ENCODE measurements at regions not wholly inside any gene's neighbourhood (a gene's known extent, or its start where the extent isn't known, plus 50 kb on each side); places are given as distances from the start of the nearest gene placed in this dataset.

DNA sequence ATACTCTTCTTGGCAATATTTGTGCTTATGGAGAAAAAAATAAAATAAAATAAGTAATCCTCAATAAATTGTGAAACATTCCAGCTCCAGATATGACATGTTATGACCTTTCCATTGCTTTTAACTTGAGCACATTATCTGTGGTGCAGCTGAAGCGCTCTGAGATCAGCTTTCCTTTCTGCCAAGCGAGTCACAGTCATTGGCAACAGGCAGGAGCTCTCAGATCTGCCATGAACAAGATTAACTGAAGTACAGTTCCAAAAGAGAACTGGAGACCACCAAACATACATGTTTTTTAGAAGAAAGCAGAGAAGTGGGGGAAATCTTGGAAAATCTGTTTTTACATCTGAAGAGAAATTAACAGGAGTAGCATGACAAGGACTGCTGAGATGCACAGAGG lies 89.2 kb upstream of the DSCAM start:
- DNase-seq (ENCODE audit: low read depth, low spot score), result no peak
- Mint-ChIP-seq H3K27me3 (ENCODE audit: low read depth) (peaks cover 4% of the 10 kb centered on the region), H3K4me1 (no peaks in the 10 kb centered on the region), H3K4me3 (no peak overlapping the region), H3K9me3 (peaks cover 6% of the 10 kb centered on the region), H3K36me3 (ENCODE audit: low read depth) (no peaks in the 10 kb centered on the region), H3K27ac (ENCODE audit: unreplicated experiment) (no peak overlapping the region)
- TF ChIP-seq, protein P1, sequence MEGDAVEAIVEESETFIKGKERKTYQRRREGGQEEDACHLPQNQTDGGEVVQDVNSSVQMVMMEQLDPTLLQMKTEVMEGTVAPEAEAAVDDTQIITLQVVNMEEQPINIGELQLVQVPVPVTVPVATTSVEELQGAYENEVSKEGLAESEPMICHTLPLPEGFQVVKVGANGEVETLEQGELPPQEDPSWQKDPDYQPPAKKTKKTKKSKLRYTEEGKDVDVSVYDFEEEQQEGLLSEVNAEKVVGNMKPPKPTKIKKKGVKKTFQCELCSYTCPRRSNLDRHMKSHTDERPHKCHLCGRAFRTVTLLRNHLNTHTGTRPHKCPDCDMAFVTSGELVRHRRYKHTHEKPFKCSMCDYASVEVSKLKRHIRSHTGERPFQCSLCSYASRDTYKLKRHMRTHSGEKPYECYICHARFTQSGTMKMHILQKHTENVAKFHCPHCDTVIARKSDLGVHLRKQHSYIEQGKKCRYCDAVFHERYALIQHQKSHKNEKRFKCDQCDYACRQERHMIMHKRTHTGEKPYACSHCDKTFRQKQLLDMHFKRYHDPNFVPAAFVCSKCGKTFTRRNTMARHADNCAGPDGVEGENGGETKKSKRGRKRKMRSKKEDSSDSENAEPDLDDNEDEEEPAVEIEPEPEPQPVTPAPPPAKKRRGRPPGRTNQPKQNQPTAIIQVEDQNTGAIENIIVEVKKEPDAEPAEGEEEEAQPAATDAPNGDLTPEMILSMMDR (conservative IDR thresholded peaks at IDR 0.05), result no peak

- TF ChIP-seq, protein P1 (conservative IDR thresholded peaks at IDR 0.05), result no peak
- Mint-ChIP-seq H3K27ac (ENCODE audit: unreplicated experiment) (no peak overlapping the region), H3K27me3 (ENCODE audit: low read depth) (peaks cover 4% of the 10 kb centered on the region), H3K9me3 (peaks cover 6% of the 10 kb centered on the region), H3K4me3 (no peak overlapping the region), H3K36me3 (ENCODE audit: low read depth) (no peaks in the 10 kb centered on the region), H3K4me1 (no peaks in the 10 kb centered on the region)
- no peak for DNase-seq (ENCODE audit: low read depth, low spot score)
Observed at GRCh38 chr21:40936771-40937261, 89.9 kb upstream of the DSCAM start.

DNA sequence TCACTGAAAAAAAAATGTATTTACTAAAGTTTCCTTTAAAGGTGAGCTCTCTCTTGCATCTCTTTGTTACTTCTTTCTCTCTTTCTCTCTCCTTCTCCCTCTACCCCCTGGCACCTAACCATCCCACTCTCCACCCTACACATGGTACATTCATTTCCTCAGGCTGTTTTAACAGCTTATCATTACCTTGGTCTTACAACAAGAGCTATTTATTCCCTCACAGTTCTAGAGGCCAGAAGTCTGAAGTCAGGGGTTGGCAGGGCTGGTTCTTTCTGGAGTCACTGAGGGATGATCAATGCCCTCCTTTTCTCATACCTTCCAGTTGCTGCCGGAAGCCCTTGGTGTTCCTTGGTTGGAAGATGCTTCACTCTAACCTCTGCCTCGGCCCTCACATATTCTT lies 91.1 kb upstream of the DSCAM start:
- TF ChIP-seq, protein P1 (conservative IDR thresholded peaks at IDR 0.05), result no peak
- H3K27ac Mint-ChIP-seq (ENCODE audit: unreplicated experiment), result no peak overlapping the region
- H3K4me1 Mint-ChIP-seq, result no peaks in the 10 kb centered on the region
- peaks cover 3% of the 10 kb centered on the region for H3K27me3 Mint-ChIP-seq (ENCODE audit: low read depth)
- H3K4me3 Mint-ChIP-seq, result no peak overlapping the region
- DNase-seq (ENCODE audit: low read depth, low spot score), result no peak
- peaks cover 3% of the 10 kb centered on the region for H3K9me3 Mint-ChIP-seq
- no peaks in the 10 kb centered on the region for H3K36me3 Mint-ChIP-seq (ENCODE audit: low read depth)

GRCh38 chr21:40938611-40939010 lies 91.7 kb upstream of the DSCAM start:
- Mint-ChIP-seq H3K27ac (ENCODE audit: unreplicated experiment) (no peak overlapping the region), H3K36me3 (ENCODE audit: low read depth) (no peaks in the 10 kb centered on the region), H3K4me3 (no peak overlapping the region), H3K9me3 (no peaks in the 10 kb centered on the region), H3K4me1 (no peaks in the 10 kb centered on the region), H3K27me3 (ENCODE audit: low read depth) (no peaks in the 10 kb centered on the region)
- TF ChIP-seq, protein P1 (conservative IDR thresholded peaks at IDR 0.05), result no peak
- DNase-seq (ENCODE audit: low read depth, low spot score), result no peak

GRCh38 chr21:40947713-40948112 lies 100.8 kb upstream of the DSCAM start:
- DNase-seq (ENCODE audit: low read depth, low spot score), result no peak
- H3K9me3 Mint-ChIP-seq, result peaks cover 12% of the 10 kb centered on the region
- H3K4me1 Mint-ChIP-seq, result no peaks in the 10 kb centered on the region
- H3K4me3 Mint-ChIP-seq, result no peak overlapping the region
- TF ChIP-seq, protein P1 (conservative IDR thresholded peaks at IDR 0.05), result no peak
- no peak overlapping the region for H3K27ac Mint-ChIP-seq (ENCODE audit: unreplicated experiment)
- peaks cover 3% of the 10 kb centered on the region for H3K27me3 Mint-ChIP-seq (ENCODE audit: low read depth)
- H3K36me3 Mint-ChIP-seq (ENCODE audit: low read depth), result no peaks in the 10 kb centered on the region

DNA sequence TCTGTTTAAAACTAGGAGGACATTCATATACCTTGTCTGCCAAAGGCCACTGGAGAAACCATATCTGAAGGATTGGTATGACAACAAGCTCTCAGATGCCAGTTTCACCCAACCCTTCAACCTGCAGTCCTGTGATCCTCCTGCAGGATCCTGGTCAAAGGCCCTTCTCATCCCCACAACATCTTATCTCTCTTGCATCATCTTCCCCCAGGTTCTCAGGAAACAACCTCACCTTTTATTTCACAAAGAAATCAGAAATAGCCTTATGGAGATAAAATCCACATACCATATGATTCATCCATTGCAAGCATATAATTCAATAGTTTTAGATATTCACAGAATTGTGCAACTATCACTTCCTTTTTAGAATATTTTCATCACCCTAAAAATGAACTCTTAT lies 104.0 kb upstream of the DSCAM start:
- H3K4me1 Mint-ChIP-seq, result no peaks in the 10 kb centered on the region

More for the DNA sequence above, 104.0 kb upstream of the DSCAM start:
- no peak overlapping the region for H3K27ac Mint-ChIP-seq (ENCODE audit: unreplicated experiment)
- TF ChIP-seq, protein P1 (conservative IDR thresholded peaks at IDR 0.05), result no peak
- peaks cover 3% of the 10 kb centered on the region for H3K27me3 Mint-ChIP-seq (ENCODE audit: low read depth)
- no peak for DNase-seq (ENCODE audit: low read depth, low spot score)
- peaks cover 2% of the 10 kb centered on the region for H3K9me3 Mint-ChIP-seq
- H3K4me3 Mint-ChIP-seq, result no peak overlapping the region
- H3K36me3 Mint-ChIP-seq (ENCODE audit: low read depth), result no peaks in the 10 kb centered on the region

All from neural crest cell (in vitro differentiated cells).